ENCODE measurements at regions not wholly inside any gene's neighbourhood (a gene's known extent, or its start where the extent isn't known, plus 50 kb on each side); places are given as distances from the start of the nearest gene placed in this dataset.
"Not testable (repeated sequence)": the region's sequence is repeated elsewhere in the genome, so short reads cannot be mapped to it uniquely, and the experiment has no call there.

GRCh38 chr2:242032780-242033656 is 163.5 kb downstream of the RTP5 start:
- no peak for DNase-seq

- DNase-seq: no peak
Observed at GRCh38 chr2:242034138-242034537, 164.6 kb downstream of the RTP5 start.

DNA sequence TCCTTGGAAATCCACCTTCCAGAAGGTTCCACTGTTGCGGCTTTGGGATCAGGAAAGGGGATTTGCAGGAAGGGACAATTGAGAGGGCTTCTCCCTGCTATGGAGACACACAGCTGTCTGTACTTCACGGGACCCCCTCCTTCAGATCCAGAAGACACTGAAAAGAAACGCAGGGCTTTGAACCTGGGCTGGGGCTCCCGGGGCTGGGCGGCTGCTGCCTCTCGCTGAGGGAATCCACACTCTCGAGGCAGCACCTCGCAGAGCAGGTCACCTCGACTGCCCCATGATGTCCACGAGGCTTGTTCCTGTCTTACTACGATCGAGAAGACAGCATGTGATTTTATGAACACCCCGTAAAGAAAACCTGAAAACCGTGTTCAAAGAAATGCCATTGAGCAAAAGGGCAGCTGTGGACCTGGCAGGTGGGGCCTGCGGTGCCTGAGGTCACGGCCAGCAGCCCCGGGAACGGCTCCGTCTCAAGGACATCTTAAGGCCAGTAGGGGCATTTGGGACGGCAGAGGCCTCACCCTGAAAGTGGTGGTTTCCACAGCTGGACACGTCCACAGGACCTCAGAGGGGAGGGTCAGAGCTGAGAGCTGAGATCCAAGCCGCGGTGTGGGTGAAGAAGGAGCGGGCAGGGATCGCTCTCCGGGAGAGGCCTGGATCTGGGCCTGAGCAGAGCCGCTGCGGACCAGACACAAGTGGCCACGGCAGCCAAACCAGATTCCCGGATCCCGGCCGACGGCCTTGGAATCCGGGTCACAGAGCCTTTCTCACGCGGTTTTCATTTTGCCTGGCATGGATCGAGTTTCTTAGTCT is 165.7 kb downstream of the RTP5 start:
- DNase-seq: no peak

DNA sequence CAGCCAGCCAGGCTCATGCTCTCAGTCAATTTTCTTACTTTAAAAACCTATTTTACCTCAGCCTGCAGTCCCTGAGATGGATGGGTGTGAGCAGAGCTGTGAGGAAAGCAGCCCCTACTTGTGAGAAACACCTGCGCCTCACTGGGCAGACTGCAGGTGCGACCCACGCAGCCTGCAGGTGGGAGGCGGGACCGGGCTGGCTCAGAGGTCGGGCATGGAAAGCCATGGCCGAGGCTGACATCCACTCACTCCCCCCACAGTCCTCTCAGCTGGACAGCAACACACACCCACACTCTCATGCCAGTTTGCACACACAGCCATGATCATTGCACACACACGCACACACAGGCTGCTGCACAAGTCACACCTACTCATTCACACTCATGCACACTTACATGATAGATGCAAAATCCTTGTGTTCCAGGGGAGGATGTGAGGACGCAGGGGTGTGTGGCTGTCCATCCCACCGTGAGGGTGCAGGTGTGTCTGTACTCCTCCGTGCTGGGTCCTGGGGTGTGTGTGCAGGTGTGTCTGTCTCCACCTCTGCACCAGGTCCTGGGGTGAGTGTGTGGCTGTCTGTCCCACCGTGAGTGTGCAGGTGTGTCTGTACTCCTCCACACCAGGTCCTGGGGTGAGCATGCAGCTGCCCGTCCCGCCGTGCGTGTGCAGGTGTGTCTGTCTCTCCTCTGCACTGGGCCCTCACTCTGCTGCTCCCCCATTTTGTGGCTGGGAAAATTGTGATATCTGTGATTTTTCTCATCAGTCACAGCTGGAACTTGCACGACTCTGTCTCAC is 166.5 kb downstream of the RTP5 start:
- DNase-seq: no peak

DNA sequence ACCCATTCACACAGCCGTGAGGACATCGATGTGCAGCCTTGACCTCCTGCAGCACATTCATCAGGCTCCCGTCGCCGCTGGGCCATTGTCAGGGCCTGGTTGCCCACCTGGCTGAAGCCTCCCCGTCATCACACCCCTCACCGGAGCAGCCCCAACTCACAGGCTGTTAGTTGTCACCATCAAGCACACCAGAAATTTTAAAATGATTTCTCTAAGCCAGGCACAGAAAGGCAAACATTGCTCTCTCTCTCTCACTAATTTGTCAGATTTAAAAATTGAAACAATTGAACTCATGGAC is 167.1 kb downstream of the RTP5 start:
- no peak for DNase-seq

DNA sequence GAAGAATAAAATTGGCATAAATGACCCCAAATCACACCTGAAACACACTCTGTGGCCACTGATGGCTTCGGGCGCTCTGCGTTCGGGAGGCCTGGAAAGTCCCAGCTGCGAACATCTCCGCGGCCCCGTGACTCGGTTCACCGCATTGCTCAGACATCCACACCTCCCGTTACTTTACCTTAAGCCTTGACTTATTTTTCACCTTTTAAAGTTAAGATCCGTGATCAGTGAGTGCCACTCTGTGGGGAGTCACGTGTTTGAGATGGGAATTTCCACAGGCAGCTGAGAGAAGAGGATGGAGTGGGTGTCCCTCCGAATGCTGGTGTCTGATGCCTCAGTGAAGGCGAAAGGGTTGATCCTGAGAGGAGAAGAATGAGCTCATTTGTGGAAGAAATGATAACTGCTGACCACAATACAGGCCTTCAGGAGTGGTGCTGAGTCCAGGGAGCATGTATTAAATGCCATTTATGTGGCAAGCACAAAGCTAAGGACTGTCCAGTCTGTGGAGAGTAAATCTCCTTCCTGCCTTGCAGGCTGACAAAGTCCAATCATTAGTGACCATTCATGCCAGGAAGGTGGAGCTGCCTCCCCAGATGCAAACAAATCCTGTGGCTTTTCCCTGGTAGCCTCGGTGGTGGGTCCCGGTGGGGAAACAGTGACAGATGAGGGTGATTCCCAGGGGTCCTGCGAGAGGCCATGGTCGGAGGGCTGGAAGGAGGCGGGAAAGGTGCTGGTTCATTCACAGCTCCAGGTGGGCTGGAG is 168.8 kb downstream of the RTP5 start:
- DNase-seq: peak; percentile 10

DNA sequence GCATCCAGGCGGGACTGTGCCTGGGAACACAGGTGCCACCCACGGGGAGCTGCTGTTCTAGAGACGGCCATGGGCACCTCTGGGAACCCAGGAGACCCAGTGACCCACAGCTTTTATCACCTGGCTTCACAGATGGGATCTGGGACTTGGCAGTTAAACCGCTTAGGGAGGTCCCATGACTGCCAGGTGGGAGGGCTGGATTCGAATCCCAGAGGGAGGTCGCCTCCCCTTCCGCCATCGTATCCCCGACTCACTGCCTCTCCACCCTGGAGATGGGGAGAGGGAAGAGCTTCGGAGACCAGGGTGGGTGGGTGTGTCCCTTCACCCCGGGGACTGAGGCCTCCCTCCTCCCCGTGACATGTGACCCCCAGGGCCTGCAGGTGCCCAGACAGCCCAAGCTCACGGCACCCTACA is 169.4 kb downstream of the RTP5 start:
- DNase-seq: no peak

DNA sequence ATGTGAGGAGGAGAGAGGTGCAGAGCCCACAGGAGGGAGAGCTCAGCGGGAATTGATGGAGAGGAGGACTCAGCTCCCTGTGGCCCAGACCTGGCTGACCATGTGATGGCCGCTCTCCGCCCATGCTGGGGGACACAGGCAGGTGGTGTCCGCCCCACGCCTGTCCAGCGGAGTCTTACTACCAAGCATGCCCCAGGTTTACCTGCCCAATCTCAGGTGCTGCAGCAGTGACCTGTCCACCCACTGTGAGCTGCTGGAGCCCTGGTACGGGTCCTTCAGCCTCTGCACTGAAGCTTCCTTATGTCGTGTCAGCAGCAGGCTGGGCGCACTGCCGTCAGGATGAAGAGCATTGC is 170.8 kb downstream of the RTP5 start:
- no peak for DNase-seq

GRCh38 chr2:242040681-242041080 is 171.2 kb downstream of the RTP5 start:
- DNase-seq: no peak

DNA sequence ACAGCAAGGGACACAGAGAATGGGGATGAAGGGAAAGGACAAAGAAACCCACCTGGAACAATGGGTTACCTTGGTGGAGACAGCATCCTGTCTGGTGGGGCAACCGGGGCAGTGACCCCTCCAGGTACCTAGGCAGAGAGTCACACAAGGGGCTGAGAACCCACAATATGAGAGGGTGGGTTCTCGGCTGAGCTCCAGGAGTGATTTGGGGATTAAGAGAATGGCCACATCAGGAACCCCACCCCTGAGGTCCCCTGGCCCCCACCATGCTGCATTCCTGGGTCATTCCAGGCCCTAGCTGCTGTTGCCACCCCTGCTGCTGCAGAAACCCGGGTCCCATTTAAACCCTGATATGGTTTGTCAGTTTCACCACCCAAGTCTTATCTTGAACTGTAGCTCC is 172.3 kb downstream of the RTP5 start:
- DNase-seq: no peak

- peak; percentile 3 for DNase-seq
Observed at GRCh38 chr2:242043538-242044312, 174.2 kb downstream of the RTP5 start.

- DNase-seq: no peak
Observed at GRCh38 chr2:242044313-242044590, 174.7 kb downstream of the RTP5 start.

DNA sequence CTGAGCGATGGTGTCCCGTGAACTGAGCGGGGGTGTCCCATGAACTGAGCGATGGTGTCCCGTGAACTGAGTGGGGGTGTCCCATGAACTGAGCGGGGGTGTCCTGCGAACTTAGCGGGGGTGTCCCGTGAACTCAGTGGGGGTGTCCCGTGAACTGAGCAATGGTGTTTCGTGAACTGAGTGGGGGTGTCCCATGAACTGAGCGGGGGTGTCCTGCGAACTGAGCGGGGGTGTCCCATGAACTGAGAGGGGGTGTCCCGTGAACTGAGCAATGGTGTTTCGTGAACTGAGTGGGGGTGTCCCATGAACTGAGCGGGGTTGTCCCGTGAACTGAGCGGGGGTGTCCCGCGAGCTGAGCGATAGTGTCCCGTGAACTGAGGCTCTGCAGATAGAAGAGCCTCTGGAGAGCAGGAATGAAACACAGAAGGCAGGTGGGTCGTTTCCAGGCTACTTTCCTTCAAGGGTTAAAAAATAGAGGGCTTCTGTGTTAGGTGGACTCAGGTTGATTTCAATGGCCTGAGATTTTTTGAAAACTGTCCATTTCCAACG is 176.1 kb downstream of the RTP5 start:
- DNase-seq: not testable (repeated sequence)

DNA sequence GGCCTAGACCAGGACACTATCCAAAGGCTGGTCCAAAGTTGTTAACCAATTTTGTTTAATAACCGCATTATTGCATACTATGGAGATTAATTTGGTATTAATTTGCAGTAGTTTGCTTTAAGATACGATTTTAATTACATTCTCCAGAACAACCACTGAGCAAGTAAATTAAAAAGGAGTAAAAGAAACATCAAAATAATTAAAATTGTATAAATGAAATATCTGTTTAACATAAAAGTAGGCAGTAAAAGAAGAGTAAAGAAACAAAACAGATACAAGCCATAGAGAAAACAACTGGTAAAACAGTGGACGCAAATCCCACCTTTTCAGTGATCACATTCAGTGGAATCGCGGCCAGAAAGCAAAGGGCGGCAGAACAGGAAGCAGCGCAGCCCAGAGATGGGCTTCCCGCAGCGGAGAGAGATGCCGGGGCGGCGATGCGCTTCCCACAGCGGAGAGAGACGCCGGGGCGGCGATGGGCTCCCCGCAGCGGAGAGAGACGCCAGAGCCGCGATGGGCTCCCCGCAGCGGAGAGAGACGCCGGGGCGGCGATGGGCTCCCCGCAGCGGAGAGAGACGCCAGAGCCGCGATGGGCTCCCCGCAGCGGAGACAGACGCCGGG is 176.8 kb downstream of the RTP5 start:
- DNase-seq: no peak

DNA sequence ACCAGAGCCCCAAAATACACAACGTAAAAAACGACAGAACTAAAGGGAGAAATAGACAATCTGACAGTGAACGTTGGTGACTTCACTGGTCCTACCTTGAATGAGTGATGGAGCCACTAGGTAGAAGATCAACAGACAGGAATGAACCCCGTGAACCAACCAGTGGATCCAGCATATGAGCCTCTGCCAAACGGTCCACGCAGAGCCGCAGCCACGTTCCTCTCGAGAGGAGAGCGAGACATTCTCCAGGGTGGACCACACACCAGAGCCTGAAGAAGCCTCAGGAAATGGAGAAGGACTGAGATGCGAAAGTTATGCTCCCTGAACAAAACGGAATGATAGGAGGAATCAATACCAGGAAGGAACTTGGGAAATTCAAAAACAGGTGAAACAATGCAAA is 178.4 kb downstream of the RTP5 start:
- DNase-seq: no peak

GRCh38 chr2:242048479-242048878 is 178.9 kb downstream of the RTP5 start:
- DNase-seq: no peak

- not testable (repeated sequence) for DNase-seq
Observed at GRCh38 chr2:242049492-242049891, 180.0 kb downstream of the RTP5 start.

DNA sequence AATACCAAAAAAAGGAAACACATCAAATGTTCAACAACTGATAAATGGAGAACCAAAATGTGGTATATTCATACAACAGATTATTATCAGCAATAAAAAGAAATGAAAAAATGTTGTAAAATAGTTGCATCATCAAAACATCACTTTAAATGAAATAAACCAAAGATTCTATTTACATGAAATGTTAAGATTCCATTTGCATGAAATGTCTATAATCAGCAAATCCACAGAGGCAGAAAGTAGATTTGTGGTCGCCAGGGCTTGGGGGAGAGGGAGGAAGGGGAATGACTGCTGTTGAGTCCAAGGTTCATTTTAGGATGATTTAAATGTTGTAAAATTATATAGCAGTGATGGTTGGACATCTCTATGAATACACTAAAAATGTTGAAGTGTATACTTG is 181.9 kb downstream of the RTP5 start:
- peak; percentile 20 for DNase-seq

GRCh38 chr2:242052421-242052820 is 182.9 kb downstream of the RTP5 start:
- DNase-seq: no peak

DNA sequence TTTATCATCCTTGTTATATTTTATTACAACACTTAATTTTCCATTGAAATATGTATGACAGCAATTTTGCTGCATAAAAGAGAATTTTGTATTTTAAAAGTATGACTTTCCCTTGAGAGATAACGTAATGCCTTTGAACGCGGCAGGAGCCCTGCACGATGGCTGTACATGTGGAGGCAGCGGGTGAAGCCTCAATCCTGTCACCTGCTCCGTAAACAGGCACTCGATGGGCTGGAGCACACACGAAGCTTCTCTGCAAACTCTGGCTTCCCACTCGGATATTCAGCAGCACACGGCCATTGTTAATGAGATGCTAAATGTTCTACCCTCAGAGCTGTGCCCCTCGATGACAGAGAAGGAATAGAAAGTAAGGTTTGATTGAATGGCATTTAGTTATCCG is 184.4 kb downstream of the RTP5 start:
- no peak for DNase-seq

GRCh38 chr2:242054406-242054805 is 184.9 kb downstream of the RTP5 start:
- no peak for DNase-seq
